Liver (tissue), 3 donors: ENCODE measurements at regions not wholly inside any gene's neighbourhood (a gene's known extent, or its start where the extent isn't known, plus 50 kb on each side); places are given as distances from the start of the nearest gene placed in this dataset.

Experiments used
- CTCF ChIP-seq: fragments of 150-350 bp; IDR thresholded peaks from 2 replicates; pipeline ENCODE4 v1.5.1; 2017; ENCODE audit warnings: improper control_type of control experiment, low read depth, low read length; ENCODE audit not compliant: missing input control
- GABPA ChIP-seq, 2 donors: IDR thresholded peaks in 1 of 2; conservative IDR thresholded peaks in 1 of 2; 2 replicates each; pipeline ENCODE4 v1.6.1; 2016; ENCODE audit warnings: antibody characterized with exemption in 2 of 2, mild to moderate bottlenecking in 1 of 2, moderate library complexity in 1 of 2
- JUND ChIP-seq, 2 donors: IDR thresholded peaks; 2 replicates each; pipeline ENCODE4 v1.6.1; 2016; ENCODE audit warnings: antibody characterized with exemption in 2 of 2
- REST ChIP-seq: IDR thresholded peaks from 2 replicates; pipeline ENCODE4 v1.6.1; 2016; ENCODE audit warnings: antibody characterized with exemption, mild to moderate bottlenecking
- RXRA ChIP-seq, 2 donors: IDR thresholded peaks; 2 replicates each; pipeline ENCODE4 v1.6.1; 2017 to 2018; ENCODE audit warnings: antibody characterized with exemption in 2 of 2, mild to moderate bottlenecking in 1 of 2
- SP1 ChIP-seq: IDR thresholded peaks from 2 replicates; pipeline ENCODE4 v1.6.1; 2018; ENCODE audit warnings: antibody characterized with exemption, mild to moderate bottlenecking
- YY1 ChIP-seq: IDR thresholded peaks from 2 replicates; pipeline ENCODE4 v1.6.1; 2016; ENCODE audit warnings: antibody characterized with exemption, mild to moderate bottlenecking
- donor health status: healthy.
- donor health status: healthy.

- no peak for TF ChIP-seq JUND (IDR thresholded peaks at IDR 0.05)
- no peak for TF ChIP-seq CTCF
- TF ChIP-seq SP1 = no peak
- TF ChIP-seq REST = no peak
- no peak for TF ChIP-seq RXRA (IDR thresholded peaks at IDR 0.05)
- TF ChIP-seq YY1 = no peak
- TF ChIP-seq GABPA (IDR thresholded peaks at IDR 0.05 in 1 of 2, conservative IDR thresholded peaks at IDR 0.05 in 1 of 2) = no peak
Observed at GRCh38 chr12:131357185-131357747, 353.6 kb upstream of the SFSWAP start.
